Activated CD4-positive, alpha-beta T cell treated with anti-CD3 and anti-CD28 coated beads for 36 hours (primary cell): ENCODE measurements at regions not wholly inside any gene's neighbourhood (a gene's known extent, or its start where the extent isn't known, plus 50 kb on each side); places are given as distances from the start of the nearest gene placed in this dataset.
"Not testable (repeated sequence)": the region's sequence is repeated elsewhere in the genome, so short reads cannot be mapped to it uniquely, and the experiment has no call there.

Source experiments
- ATAC-seq: fragments of 200-7000 bp; cut with Tn5 transposase; one replicate; pipeline ENCODE4 v1.10.0; 2021; ENCODE audit warnings: mild to moderate bottlenecking, moderate library complexity
- CTCF ChIA-PET: fragments of 350-600 bp; sonication (Branson Sonifier 250); formaldehyde crosslinking; loops from one replicate; lab custom pipeline; 2021; ENCODE audit warnings: antibody characterized with exemption; lab: Charles Lee
- POLR2A ChIA-PET: fragments of 350-600 bp; sonication (Branson Sonifier 250); formaldehyde crosslinking; loops from one replicate; lab custom pipeline; 2021; ENCODE audit warnings: antibody characterized with exemption, inconsistent platforms; lab: Charles Lee
- DNase-seq: peaks from one replicate; pipeline ENCODE4 v3.0.0-alpha.2; 2020
- H3K27ac Mint-ChIP-seq: one replicate; pipeline ENCODE4 v1.8.0; 2021; ENCODE audit warnings: mixed read lengths
- H3K27me3 Mint-ChIP-seq: one replicate; pipeline ENCODE4 v1.8.0; 2021; ENCODE audit warnings: mixed read lengths
- H3K36me3 Mint-ChIP-seq: one replicate; pipeline ENCODE4 v1.8.0; 2021; ENCODE audit warnings: low read depth, mixed read lengths
- H3K4me1 Mint-ChIP-seq: one replicate; pipeline ENCODE4 v1.8.0; 2021; ENCODE audit warnings: mixed read lengths
- H3K4me3 Mint-ChIP-seq: one replicate; pipeline ENCODE4 v1.8.0; 2021; ENCODE audit warnings: mild to moderate bottlenecking, moderate library complexity, mixed read lengths
- H3K9me3 Mint-ChIP-seq: one replicate; pipeline ENCODE4 v1.8.0; 2021; ENCODE audit warnings: low read depth, mixed read lengths
- intact Hi-C, 2 experiments: fragments of 100-400 bp; cut with DNase I in 1 of 2; cut with micrococcal nuclease in 1 of 2; formaldehyde crosslinking; loops; one replicate each; pipeline versions ENCODE4 v1.14.2 to v1.15.1; 2022 to 2024; cut with DNase I, micrococcal nuclease

DNA sequence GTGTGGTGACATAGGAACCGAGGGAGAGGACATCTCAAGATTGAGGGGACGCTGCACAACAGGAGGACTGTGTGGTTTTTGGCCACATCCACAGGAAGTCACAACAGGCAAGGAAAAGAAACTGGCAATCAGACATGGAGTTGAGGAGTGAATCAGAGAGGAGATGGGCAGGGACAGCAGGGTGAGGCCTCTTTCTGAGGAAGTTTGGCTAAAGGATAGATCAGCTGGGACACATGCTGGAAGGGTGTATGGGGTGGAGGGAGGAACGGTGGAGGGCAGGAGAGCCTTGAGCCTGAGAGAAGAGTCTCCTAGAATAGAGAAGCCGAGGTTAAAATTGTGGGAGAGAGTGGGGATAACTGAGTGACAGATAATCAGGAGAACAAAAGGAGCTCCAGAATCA, 75.1 kb upstream of the CIDEA start:
- H3K4me3 Mint-ChIP-seq, POLR2A ChIA-PET, CTCF ChIA-PET, H3K36me3 Mint-ChIP-seq, H3K27ac Mint-ChIP-seq, intact Hi-C loops, ATAC-seq, DNase-seq, H3K27me3 Mint-ChIP-seq, H3K4me1 Mint-ChIP-seq, H3K9me3 Mint-ChIP-seq: not testable (repeated sequence)

DNA sequence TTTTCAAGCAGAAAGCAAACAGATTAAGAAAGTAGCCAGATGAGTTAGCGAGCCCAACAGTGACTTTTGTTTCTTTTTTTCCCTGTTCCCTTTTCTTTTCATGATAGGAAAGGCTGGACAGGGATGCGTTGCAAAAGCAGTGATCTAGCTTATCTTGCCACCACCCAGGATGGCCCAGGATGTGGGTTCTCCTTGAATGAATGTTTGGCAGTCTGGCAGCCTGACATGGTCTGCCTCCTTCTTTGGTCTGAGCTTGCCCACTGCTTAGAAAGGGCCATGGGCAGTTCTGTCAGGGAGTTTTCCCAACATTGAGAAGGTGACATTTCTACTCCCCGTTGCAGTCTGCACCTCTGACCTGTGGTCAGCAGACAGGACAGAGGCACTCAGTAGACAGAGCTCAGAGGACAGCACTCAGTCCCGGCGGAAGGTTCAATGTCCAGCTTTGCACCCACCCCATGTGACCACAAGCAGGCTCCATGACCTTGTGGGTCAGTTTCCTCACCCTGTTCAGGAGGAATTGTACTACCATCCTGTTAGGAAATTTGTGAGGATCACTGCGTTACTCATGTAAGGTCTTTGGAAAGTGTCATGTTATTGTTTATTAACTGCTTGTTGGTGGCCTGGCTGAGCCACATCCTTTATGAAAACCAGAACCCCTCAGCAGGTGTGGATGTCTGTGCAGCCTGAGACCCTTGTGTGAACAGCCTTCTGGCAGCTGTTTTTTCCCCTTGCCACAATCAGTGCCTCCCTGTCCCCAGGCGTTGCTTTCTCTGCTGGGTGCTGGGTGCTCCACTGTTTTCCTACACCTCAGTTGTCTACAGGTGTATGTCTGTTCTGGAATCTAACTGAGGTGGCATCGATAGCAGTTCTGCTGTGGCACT, 74.2 kb upstream of the CIDEA start:
- POLR2A ChIA-PET, ATAC-seq, H3K27ac Mint-ChIP-seq, H3K27me3 Mint-ChIP-seq, H3K9me3 Mint-ChIP-seq, H3K4me3 Mint-ChIP-seq, CTCF ChIA-PET, DNase-seq, H3K4me1 Mint-ChIP-seq, intact Hi-C loops, H3K36me3 Mint-ChIP-seq: not testable (repeated sequence)

DNA sequence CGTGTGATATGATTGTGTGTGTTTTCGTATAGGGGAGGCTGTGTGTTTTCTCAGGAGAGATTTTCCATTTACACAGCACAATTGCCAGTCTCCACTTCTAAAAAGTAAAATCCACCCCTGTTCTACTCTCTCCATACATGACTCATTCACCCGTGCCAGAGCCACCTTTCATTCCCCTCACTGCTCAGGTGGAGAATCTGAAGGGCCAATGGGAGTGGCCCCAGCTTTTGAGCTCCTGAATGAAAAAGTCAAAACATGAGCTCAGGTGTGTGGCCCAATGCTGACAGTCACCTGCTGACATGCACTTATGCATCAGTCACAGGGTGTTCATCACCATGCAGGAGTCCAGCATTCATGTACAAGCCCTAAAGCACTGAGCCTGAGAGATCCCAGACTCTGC, 55.4 kb upstream of the CIDEA start:
- H3K27ac Mint-ChIP-seq, DNase-seq, ATAC-seq, CTCF ChIA-PET, H3K36me3 Mint-ChIP-seq, H3K4me3 Mint-ChIP-seq, POLR2A ChIA-PET, H3K9me3 Mint-ChIP-seq, intact Hi-C loops, H3K27me3 Mint-ChIP-seq, H3K4me1 Mint-ChIP-seq: not testable (repeated sequence)

DNA sequence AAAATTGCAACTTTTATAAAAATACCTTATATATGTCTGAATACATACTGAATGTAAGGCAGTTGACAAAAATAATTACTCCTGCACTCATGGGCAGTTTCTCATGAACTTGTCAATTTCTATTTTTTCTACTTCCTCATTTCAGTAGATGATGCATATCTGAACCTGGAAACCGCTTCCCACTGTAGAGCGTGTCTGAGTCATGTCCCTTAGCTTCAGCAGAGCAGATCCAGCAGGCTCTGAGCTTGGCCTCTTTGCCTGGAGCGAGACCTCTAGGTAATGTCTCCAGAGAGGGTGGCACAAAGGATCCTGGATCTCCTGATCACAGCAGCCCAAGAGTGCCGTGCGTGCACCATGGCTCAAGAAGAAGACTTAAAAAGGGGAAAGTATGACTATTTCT, 54.0 kb upstream of the CIDEA start:
- H3K27ac Mint-ChIP-seq, intact Hi-C loops, H3K9me3 Mint-ChIP-seq: not testable (repeated sequence)

More for the DNA sequence above, 54.0 kb upstream of the CIDEA start:
- POLR2A ChIA-PET, CTCF ChIA-PET, H3K27me3 Mint-ChIP-seq, H3K36me3 Mint-ChIP-seq, H3K4me3 Mint-ChIP-seq, H3K4me1 Mint-ChIP-seq: not testable (repeated sequence)
- ATAC-seq (peak; percentile 74), DNase-seq (peak; percentile 20)
